GM18499 (cell line): ENCODE measurements at regions not wholly inside any gene's neighbourhood (a gene's known extent, or its start where the extent isn't known, plus 50 kb on each side); places are given as distances from the start of the nearest gene placed in this dataset.

Source experiments
- ATAC-seq: cut with Tn5 transposase; IDR thresholded peaks from one replicate; pipeline ENCODE4 v1.9.1; 2021; ENCODE audit warnings: moderate number of reproducible peaks; ENCODE audit not compliant: insufficient read depth, unreplicated experiment

GRCh38 chr7:25859412-25860274 lies 292.4 kb upstream of the NFE2L3 start:
- no peak for ATAC-seq

- no peak for ATAC-seq
Observed at GRCh38 chr7:25860275-25861163, 291.5 kb upstream of the NFE2L3 start.

GRCh38 chr7:25861164-25861496 lies 290.9 kb upstream of the NFE2L3 start:
- ATAC-seq: no peak

GRCh38 chr7:25861601-25862260 lies 290.3 kb upstream of the NFE2L3 start:
- ATAC-seq: no peak

GRCh38 chr7:25862261-25863004 lies 289.6 kb upstream of the NFE2L3 start:
- ATAC-seq: peak; percentile 87

GRCh38 chr7:25863005-25863728 lies 288.8 kb upstream of the NFE2L3 start:
- ATAC-seq: no peak

GRCh38 chr7:25863729-25864110 lies 288.3 kb upstream of the NFE2L3 start:
- ATAC-seq: no peak

GRCh38 chr7:25864511-25864910 lies 287.5 kb upstream of the NFE2L3 start:
- ATAC-seq: no peak

GRCh38 chr7:25864943-25865751 lies 286.9 kb upstream of the NFE2L3 start:
- ATAC-seq: no peak

- no peak for ATAC-seq
Observed at GRCh38 chr7:25868509-25868908, 283.5 kb upstream of the NFE2L3 start.

GRCh38 chr7:25870574-25870973 lies 281.4 kb upstream of the NFE2L3 start:
- ATAC-seq: no peak

- ATAC-seq: no peak
Observed at GRCh38 chr7:25876092-25876491, 275.9 kb upstream of the NFE2L3 start.

GRCh38 chr7:25877802-25878789 lies 273.9 kb upstream of the NFE2L3 start:
- no peak for ATAC-seq

GRCh38 chr7:25879799-25880198 lies 272.2 kb upstream of the NFE2L3 start:
- no peak for ATAC-seq

GRCh38 chr7:25881317-25882037 lies 270.5 kb upstream of the NFE2L3 start:
- no peak for ATAC-seq

GRCh38 chr7:25882151-25882773 lies 269.7 kb upstream of the NFE2L3 start:
- no peak for ATAC-seq
